HG03442 (cell line): ENCODE measurements at regions not wholly inside any gene's neighbourhood (a gene's known extent, or its start where the extent isn't known, plus 50 kb on each side); places are given as distances from the start of the nearest gene placed in this dataset.
"Not testable (repeated sequence)": the region's sequence is repeated elsewhere in the genome, so short reads cannot be mapped to it uniquely, and the experiment has no call there.

Experiments used
- ATAC-seq: cut with Tn5 transposase; IDR thresholded peaks from one replicate; pipeline ENCODE4 v1.9.1; 2021; ENCODE audit warnings: mild to moderate bottlenecking, moderate library complexity; ENCODE audit not compliant: unreplicated experiment

- no peak for ATAC-seq
Measured at GRCh38 chr20:47440857-47441773, 60.6 kb upstream of the NCOA3 start.

- no peak for ATAC-seq
Measured at GRCh38 chr20:47441774-47442150, 59.9 kb upstream of the NCOA3 start.

GRCh38 chr20:47443060-47443459 lies 58.6 kb upstream of the NCOA3 start:
- not testable (repeated sequence) for ATAC-seq

GRCh38 chr20:47444584-47444983 lies 57.1 kb upstream of the NCOA3 start:
- ATAC-seq = no peak

- no peak for ATAC-seq
Measured at GRCh38 chr20:47445291-47445690, 56.4 kb upstream of the NCOA3 start.

GRCh38 chr20:47447350-47448296 lies 54.1 kb upstream of the NCOA3 start:
- ATAC-seq = not testable (repeated sequence)

- no peak for ATAC-seq
Measured at GRCh38 chr20:47448429-47448828, 53.3 kb upstream of the NCOA3 start.

GRCh38 chr20:47451602-47451904 lies 50.1 kb upstream of the NCOA3 start:
- no peak for ATAC-seq
